ELF-1 (cell line): ENCODE measurements at regions not wholly inside any gene's neighbourhood (a gene's known extent, or its start where the extent isn't known, plus 50 kb on each side); places are given as distances from the start of the nearest gene placed in this dataset.

Experiments used
- DNase-seq: peaks from one replicate; pipeline ENCODE4 v3.0.0-alpha.2; 2016; ENCODE audit warnings: low read depth, low spot score

DNA sequence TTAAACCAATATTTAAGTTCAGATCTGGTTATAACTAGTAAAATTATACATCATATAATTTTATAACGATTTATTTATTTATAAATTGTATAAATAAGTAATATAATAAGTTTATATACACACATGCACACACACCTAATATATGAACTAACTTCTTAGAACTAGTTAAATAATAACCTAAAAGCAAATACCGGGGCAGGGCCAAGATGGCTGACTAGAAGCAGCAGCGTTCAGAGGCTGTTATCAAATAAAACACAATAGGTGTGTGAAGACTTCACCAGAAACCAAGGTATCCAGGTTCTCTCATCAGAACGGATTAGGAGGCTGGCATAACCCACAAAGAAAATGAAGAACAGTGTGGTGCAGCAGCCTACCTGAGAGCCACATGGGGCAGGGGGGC, 653.6 kb upstream of the CBLB start:
- no peak for DNase-seq

DNA sequence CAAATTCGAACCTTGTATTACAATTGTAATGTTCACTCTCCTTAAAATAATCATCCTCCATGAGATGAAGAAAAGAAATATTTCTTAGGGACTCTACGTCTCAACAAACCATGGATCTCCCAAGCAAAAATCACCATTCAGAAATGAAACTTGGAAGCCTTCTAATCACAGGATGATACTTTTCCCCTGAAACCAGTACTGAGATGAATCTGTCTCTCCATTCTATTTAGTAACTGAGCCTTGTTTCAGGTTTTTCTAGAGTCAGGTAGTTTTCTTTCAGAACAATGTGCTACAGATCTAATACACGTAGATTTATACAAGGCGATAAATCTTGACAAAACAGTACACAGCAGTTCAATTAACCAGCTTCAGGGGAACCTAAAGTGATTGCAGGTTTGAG, 660.1 kb upstream of the CBLB start:
- no peak for DNase-seq

- DNase-seq = no peak
Measured at GRCh38 chr3:106529738-106530137, 660.9 kb upstream of the CBLB start.

- DNase-seq = no peak
Measured at GRCh38 chr3:106530367-106530766, 661.6 kb upstream of the CBLB start.

GRCh38 chr3:106531771-106532329, 663.0 kb upstream of the CBLB start:
- peak; percentile 60 for DNase-seq

- no peak for DNase-seq
Measured at GRCh38 chr3:106533093-106533787, 664.4 kb upstream of the CBLB start.

DNA sequence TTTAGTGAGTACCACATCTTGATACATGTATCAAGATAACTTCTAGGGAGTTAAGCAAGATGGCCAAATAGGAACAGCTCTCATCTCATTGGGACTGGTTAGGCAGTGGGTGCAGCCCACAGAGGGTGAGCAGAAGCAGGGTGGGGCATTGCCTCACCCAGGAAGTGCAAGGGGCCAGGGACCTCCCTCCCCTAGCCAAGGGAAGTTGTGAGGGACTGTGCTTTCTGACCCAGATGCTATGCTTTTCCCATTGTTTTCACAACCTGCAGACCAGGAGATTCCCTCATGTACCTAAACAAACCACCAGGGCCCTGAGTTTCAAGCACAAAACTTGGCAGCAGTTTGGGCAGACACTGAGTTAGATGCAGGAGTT, 665.0 kb upstream of the CBLB start:
- DNase-seq = no peak

- DNase-seq = no peak
Measured at GRCh38 chr3:106534206-106534605, 665.4 kb upstream of the CBLB start.

- DNase-seq = peak; percentile 27
Measured at GRCh38 chr3:106540743-106541142, 671.9 kb upstream of the CBLB start.

DNA sequence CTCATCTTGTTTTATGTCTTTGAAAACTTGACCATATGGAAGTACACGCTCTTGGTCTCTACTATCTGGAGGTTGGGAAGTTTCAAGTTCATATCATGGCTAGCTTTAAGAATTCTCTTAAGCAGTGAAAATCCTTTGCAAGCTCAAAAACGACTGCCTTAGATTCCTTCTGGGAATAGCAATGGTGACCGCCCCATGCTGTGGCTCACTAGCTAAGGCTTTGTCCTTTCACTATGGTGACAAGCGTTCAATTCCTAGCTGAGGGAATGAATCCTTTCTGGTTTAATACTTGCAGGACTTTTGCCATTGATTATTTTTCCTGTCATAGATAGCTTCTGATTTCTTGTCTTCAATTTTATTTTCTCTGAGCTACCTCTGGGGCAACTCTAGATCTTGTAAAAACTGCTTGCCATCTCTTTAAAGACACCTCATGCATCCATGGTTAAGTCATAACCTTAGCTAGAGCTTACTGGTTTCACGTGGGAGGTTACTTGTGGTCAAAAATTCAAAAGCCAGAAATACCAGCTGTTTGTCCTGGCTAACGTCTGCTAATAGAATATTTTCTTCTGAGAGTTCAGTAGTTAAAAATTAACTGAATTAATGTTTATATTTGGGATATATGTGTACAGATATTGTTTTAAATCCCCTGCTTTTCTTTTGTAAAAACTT, 673.4 kb upstream of the CBLB start:
- no peak for DNase-seq

- DNase-seq = no peak
Measured at GRCh38 chr3:106552351-106553043, 683.7 kb upstream of the CBLB start.

DNA sequence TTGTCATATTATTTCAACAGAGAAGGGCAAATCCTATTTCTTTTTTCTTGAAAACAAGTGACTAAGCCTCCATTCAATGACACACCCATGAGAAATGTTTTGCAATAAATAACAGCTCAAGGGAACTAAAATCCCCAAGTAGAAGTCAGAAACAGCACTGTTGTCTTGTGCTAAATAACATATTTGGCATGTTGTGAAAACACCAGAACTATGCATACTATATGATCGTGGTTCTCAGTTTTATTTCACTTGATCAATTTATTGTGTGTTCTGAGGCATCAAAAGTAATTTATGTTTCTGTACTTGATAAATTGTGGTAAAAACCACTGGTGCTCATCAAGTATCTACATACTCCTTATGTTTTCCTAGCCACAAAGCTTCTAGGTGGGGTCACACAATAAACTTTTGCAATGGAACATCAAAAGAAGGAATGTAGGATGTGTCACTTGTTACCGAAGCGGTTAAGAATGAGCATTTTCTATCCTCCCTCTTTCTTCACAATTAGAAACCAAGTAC, 691.7 kb upstream of the CBLB start:
- no peak for DNase-seq

GRCh38 chr3:106566277-106566676, 697.5 kb upstream of the CBLB start:
- DNase-seq = peak; percentile 12

DNA sequence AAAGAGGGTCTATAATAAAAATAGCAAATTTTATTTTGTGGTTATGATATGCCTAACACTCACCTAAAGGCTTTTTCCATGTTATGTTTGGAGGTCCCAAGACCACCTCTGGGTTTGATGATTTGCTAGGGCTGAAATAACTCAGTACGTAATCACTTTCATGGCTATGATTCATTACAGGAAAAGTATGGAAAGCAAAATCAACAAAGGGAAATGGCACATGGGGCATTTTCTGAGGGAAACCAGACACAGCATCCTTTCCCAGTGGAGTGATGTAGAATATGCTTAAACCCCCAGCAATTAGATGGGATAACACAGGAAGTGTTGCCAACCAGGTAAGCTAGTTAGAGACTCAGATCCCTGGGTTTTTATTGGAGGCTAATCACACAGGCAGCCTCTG, 701.6 kb upstream of the CBLB start:
- DNase-seq = no peak

GRCh38 chr3:106573605-106574004, 704.8 kb upstream of the CBLB start:
- no peak for DNase-seq

DNA sequence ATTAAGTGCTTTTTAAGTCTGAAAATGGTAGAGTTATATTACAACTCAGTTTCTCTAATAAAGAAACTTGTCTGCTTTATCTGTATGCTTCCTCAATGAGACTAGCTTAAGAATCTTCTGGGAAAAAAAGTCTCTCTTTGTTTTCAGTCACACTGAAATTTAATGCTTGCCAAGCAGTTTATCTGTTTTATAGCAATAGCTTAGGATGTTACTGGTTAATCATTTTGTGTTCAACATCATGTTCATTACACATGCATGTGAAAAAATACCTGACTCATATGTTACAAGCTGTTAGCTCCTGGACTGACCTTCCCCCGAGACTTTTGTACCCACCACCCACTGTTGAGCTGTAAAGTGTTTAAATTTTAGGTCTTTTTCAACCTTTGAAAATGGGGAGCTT, 706.2 kb upstream of the CBLB start:
- no peak for DNase-seq

- DNase-seq = no peak
Measured at GRCh38 chr3:106577241-106577640, 708.4 kb upstream of the CBLB start.

DNA sequence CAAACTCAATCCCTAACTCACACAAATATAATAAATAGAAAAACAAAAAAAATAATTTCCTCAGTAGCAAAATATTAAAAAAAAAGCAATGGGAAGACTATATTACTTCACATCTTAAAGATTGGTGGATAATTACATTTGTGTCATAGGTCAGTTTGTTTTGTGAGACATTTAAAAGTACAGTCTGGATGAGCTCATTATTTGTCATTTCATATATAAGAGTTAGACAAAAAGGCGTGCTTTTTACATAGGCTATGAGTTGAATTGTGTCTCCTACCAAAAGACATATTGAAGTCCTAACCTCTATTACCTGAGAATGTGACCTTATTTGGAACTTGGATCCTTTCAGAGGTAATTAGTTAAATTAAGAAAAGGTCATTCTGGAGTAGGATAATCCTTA, 710.1 kb upstream of the CBLB start:
- no peak for DNase-seq

- no peak for DNase-seq
Measured at GRCh38 chr3:106582151-106582550, 713.3 kb upstream of the CBLB start.

DNA sequence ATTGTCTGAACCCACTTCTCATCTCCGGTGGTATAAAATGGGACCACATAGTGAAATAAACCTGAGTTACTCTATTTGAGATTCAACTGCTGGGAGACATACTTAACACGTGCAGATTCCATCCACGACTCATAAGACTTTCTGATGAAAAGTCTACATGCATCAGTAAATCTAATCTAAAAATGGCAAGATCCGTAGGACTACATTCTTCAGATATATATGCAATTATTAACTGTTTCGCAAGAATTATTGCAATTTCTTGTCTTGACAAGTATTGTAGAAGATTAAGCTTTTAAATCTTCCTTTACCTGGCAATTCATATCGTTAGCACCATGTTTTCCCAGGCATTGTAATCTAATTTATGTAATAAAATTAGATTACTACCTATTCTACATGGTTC, 718.7 kb upstream of the CBLB start:
- DNase-seq = no peak

DNA sequence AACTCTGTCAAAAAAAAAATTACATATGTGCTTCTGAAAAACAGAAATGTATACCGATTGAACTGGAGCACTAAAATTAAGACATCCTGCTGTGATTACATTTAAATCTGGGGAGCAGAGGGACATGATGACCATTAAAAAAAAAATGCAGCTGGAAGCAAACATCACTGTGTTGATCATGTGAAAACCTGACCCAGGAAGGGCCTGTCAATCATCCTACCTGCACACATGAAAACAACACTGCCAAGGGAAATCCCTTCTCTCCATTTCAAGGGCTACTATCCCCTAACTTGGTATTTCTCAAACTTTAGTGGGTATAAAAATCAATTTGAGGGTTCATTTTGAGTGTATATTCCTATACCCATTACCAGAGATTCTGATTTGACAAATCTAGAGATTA, 719.9 kb upstream of the CBLB start:
- no peak for DNase-seq

GRCh38 chr3:106589311-106589942, 720.6 kb upstream of the CBLB start:
- no peak for DNase-seq
